ENCODE measurements at regions not wholly inside any gene's neighbourhood (a gene's known extent, or its start where the extent isn't known, plus 50 kb on each side); places are given as distances from the start of the nearest gene placed in this dataset.
"Not testable (repeated sequence)": the region's sequence is repeated elsewhere in the genome, so short reads cannot be mapped to it uniquely, and the experiment has no call there.

- DNase-seq, result not testable (repeated sequence)
Observed at GRCh38 chr11:24415955-24416636, 80.8 kb upstream of the LUZP2 start.

- DNase-seq, result no peak
Observed at GRCh38 chr11:24421766-24422165, 75.1 kb upstream of the LUZP2 start.

GRCh38 chr11:24422376-24422775 lies 74.5 kb upstream of the LUZP2 start:
- no peak for DNase-seq

GRCh38 chr11:24437123-24437522 lies 59.7 kb upstream of the LUZP2 start:
- DNase-seq, result no peak

Data from COR-L47 (cell line).